Nephron (organoid): ENCODE measurements at regions not wholly inside any gene's neighbourhood (a gene's known extent, or its start where the extent isn't known, plus 50 kb on each side); places are given as distances from the start of the nearest gene placed in this dataset.

Source experiments
- H3K27ac Mint-ChIP-seq, 3 experiments: 2 replicates each; pipeline ENCODE4 v1.8.0; 2020; ENCODE audit warnings: mixed read lengths in 3 of 3, mild to moderate bottlenecking in 2 of 3, moderate library complexity in 1 of 3
- H3K27me3 Mint-ChIP-seq: 2 replicates; pipeline ENCODE4 v1.8.0; 2021; ENCODE audit warnings: low read depth, mild to moderate bottlenecking, moderate library complexity, mixed read lengths
- H3K36me3 Mint-ChIP-seq: 2 replicates; pipeline ENCODE4 v1.8.0; 2020; ENCODE audit warnings: low read depth, mixed read lengths
- H3K4me1 Mint-ChIP-seq: 2 replicates; pipeline ENCODE4 v1.8.0; 2020; ENCODE audit warnings: mixed read lengths
- H3K4me3 Mint-ChIP-seq, 3 experiments: 2 replicates each; pipeline ENCODE4 v1.8.0; 2020; ENCODE audit warnings: mild to moderate bottlenecking in 3 of 3, mixed read lengths in 3 of 3, moderate library complexity in 2 of 3
- H3K9me3 Mint-ChIP-seq: 2 replicates; pipeline ENCODE4 v1.8.0; 2020; ENCODE audit warnings: mixed read lengths
- CTCF ChIP-seq, 3 experiments: fragments of 200-600 bp; sonication (generic); IDR thresholded peaks; one replicate each; pipeline ENCODE4 v1.5.0; 2021; ENCODE audit warnings: antibody characterized with exemption in 3 of 3; ENCODE audit not compliant: unreplicated experiment in 3 of 3

- no peak for TF ChIP-seq CTCF (IDR thresholded peaks at IDR 0.05; ENCODE audit: unreplicated experiment in 3 of 3)
- H3K4me1 Mint-ChIP-seq: peaks cover 37% of the 10 kb centered on the region
- no peak overlapping the region for H3K4me3 Mint-ChIP-seq
- H3K9me3 Mint-ChIP-seq: no peaks in the 10 kb centered on the region
- H3K27ac Mint-ChIP-seq: peak overlapping the region; percentile 34 to 99 (median 97)
- no peaks in the 10 kb centered on the region for H3K27me3 Mint-ChIP-seq
- no peaks in the 10 kb centered on the region for H3K36me3 Mint-ChIP-seq
Measured at GRCh38 chr14:87000081-87000480, 992.9 kb downstream of the GALC start.

GRCh38 chr14:86999036-86999435 lies 993.9 kb downstream of the GALC start:
- H3K4me3 Mint-ChIP-seq: no peak overlapping the region
- H3K36me3 Mint-ChIP-seq: no peaks in the 10 kb centered on the region
- no peaks in the 10 kb centered on the region for H3K27me3 Mint-ChIP-seq
- peaks cover under 1% of the 10 kb centered on the region for H3K9me3 Mint-ChIP-seq
- H3K4me1 Mint-ChIP-seq: peaks cover 36% of the 10 kb centered on the region
- H3K27ac Mint-ChIP-seq: peak overlapping the region; percentile 63 to 99 (median 97)
- no peak for TF ChIP-seq CTCF (IDR thresholded peaks at IDR 0.05; ENCODE audit: unreplicated experiment in 3 of 3)

- Mint-ChIP-seq H3K4me3 (no peak overlapping the region), H3K9me3 (peaks cover 3% of the 10 kb centered on the region), H3K4me1 (peaks cover 22% of the 10 kb centered on the region), H3K27ac (peak overlapping the region; percentile 34 to 89 (median 80)), H3K27me3 (no peaks in the 10 kb centered on the region), H3K36me3 (no peaks in the 10 kb centered on the region)
- no peak for TF ChIP-seq CTCF (IDR thresholded peaks at IDR 0.05; ENCODE audit: unreplicated experiment in 3 of 3)
Measured at GRCh38 chr14:86997271-86997670, 995.7 kb downstream of the GALC start.

GRCh38 chr14:86990396-86990795 lies 1002.6 kb downstream of the GALC start:
- Mint-ChIP-seq H3K4me1 (peaks cover 8% of the 10 kb centered on the region), H3K9me3 (peaks cover 3% of the 10 kb centered on the region), H3K27ac (peak overlapping the region in 1 of 3 experiments; percentile 36), H3K27me3 (no peaks in the 10 kb centered on the region), H3K36me3 (no peaks in the 10 kb centered on the region), H3K4me3 (no peak overlapping the region)
- TF ChIP-seq CTCF (IDR thresholded peaks at IDR 0.05; ENCODE audit: unreplicated experiment in 3 of 3): no peak

GRCh38 chr14:86989285-86989684 lies 1003.7 kb downstream of the GALC start:
- Mint-ChIP-seq H3K4me3 (no peak overlapping the region), H3K27ac (peak overlapping the region; percentile 29 to 41 (median 41)), H3K36me3 (no peaks in the 10 kb centered on the region), H3K4me1 (peaks cover 8% of the 10 kb centered on the region), H3K9me3 (peaks cover 3% of the 10 kb centered on the region), H3K27me3 (no peaks in the 10 kb centered on the region)
- no peak for TF ChIP-seq CTCF (IDR thresholded peaks at IDR 0.05; ENCODE audit: unreplicated experiment in 3 of 3)

GRCh38 chr14:86987966-86988365 lies 1005.0 kb downstream of the GALC start:
- H3K36me3 Mint-ChIP-seq: no peaks in the 10 kb centered on the region
- H3K4me1 Mint-ChIP-seq: peaks cover 8% of the 10 kb centered on the region
- no peak overlapping the region for H3K4me3 Mint-ChIP-seq
- no peak for TF ChIP-seq CTCF (IDR thresholded peaks at IDR 0.05; ENCODE audit: unreplicated experiment in 3 of 3)
- no peaks in the 10 kb centered on the region for H3K27me3 Mint-ChIP-seq
- H3K9me3 Mint-ChIP-seq: no peaks in the 10 kb centered on the region
- H3K27ac Mint-ChIP-seq: peak overlapping the region in 1 of 3 experiments; percentile 2
